ENCODE measurements at regions not wholly inside any gene's neighbourhood (a gene's known extent, or its start where the extent isn't known, plus 50 kb on each side); places are given as distances from the start of the nearest gene placed in this dataset.

DNA sequence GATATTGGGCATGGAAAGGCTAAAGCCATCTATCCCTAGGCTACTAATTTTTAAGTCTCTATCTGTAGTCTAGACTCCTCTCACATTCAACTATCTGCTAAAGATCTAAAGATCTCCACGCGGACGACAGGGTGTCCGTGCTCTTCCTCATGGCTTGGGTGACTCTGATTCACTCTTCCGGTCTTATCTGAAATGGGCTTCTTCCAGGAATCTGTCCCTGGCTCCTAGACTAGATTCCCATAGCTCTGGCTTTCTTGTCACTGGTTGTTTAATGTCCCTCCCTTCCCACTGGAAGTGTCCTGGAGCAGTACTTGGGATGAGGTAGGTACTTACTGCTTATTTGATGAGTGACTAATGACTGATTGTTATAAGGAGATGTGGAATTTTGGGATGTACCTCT is 62.0 kb upstream of the PODXL start:
- Mint-ChIP-seq H3K4me3 (no peak overlapping the region), H3K27me3 (peaks cover 15% of the 10 kb centered on the region), H3K27ac (no peak overlapping the region), H3K36me3 (ENCODE audit: low read depth) (no peaks in the 10 kb centered on the region), H3K4me1 (ENCODE audit: low read depth) (no peaks in the 10 kb centered on the region), H3K9me3 (no peaks in the 10 kb centered on the region)
- no peak for DNase-seq
- ATAC-seq (ENCODE audit: poor library complexity), result no peak
- intact Hi-C loops (cut with DNase I, micrococcal nuclease), result no loop called here
- Histone ChIP-seq H3K4me3 (ENCODE audit: low read length) (no peak overlapping the region), H3K27me3 (ENCODE audit: control insufficient read depth in 1 of 2, insufficient read depth in 2 of 2, low read length in 2 of 2) (no peaks in the 10 kb centered on the region), H3K9me3 (ENCODE audit: control insufficient read depth in 1 of 2, insufficient read depth in 1 of 2, low read length in 2 of 2) (no peaks in the 10 kb centered on the region), H3K27ac (ENCODE audit: low read depth in 1 of 2, low read length in 2 of 2) (no peak overlapping the region), H3K36me3 (ENCODE audit: insufficient read depth, low read length) (no peaks in the 10 kb centered on the region), H3K4me1 (ENCODE audit: insufficient read depth, low read length) (no peaks in the 10 kb centered on the region)
- TF ChIP-seq CTCF (IDR thresholded peaks at IDR 0.05), result no peak
- ChIA-PET POLR2A (no interaction called here), CTCF (no interaction called here)

GRCh38 chr7:131616487-131617200 is 60.2 kb upstream of the PODXL start:
- DNase-seq, result no peak
- Histone ChIP-seq H3K9me3 (ENCODE audit: control insufficient read depth in 1 of 2, insufficient read depth in 1 of 2, low read length in 2 of 2) (no peaks in the 10 kb centered on the region), H3K36me3 (ENCODE audit: insufficient read depth, low read length) (no peaks in the 10 kb centered on the region), H3K4me1 (ENCODE audit: insufficient read depth, low read length) (no peaks in the 10 kb centered on the region), H3K27ac (ENCODE audit: low read depth in 1 of 2, low read length in 2 of 2) (no peak overlapping the region), H3K4me3 (ENCODE audit: low read length) (no peak overlapping the region), H3K27me3 (ENCODE audit: control insufficient read depth in 1 of 2, insufficient read depth in 2 of 2, low read length in 2 of 2) (no peaks in the 10 kb centered on the region)
- ATAC-seq (ENCODE audit: poor library complexity), result no peak
- Mint-ChIP-seq H3K4me1 (ENCODE audit: low read depth) (no peaks in the 10 kb centered on the region), H3K27me3 (peaks cover 18% of the 10 kb centered on the region), H3K4me3 (no peak overlapping the region), H3K36me3 (ENCODE audit: low read depth) (no peaks in the 10 kb centered on the region), H3K9me3 (no peaks in the 10 kb centered on the region), H3K27ac (no peak overlapping the region)
- POLR2A ChIA-PET, result no interaction called here
- CTCF ChIA-PET, result no interaction called here
- intact Hi-C loops (cut with DNase I, micrococcal nuclease), result no loop called here
- TF ChIP-seq CTCF (IDR thresholded peaks at IDR 0.05), result no peak

DNA sequence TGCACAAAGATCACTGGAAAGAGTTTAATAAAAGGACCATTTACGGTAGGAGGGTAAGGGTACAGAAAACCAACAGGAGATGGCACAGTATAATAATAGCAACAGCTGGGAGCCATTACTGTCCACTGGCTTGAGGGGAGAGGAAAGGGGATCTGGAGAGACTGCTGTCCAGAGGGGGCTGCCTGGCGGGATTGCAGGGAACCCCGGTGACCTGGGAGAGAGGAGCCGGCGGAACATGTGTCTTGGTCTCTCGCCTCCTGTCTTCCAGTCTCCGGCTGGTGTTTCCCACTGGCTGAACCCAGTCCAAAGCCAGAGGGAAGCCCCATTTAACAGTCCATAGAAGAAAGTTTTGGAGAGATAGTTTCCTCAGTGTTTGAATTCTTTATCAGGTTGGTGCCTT is 57.5 kb upstream of the PODXL start:
- DNase-seq, result no peak
- Histone ChIP-seq H3K9me3 (ENCODE audit: control insufficient read depth in 1 of 2, insufficient read depth in 1 of 2, low read length in 2 of 2) (no peaks in the 10 kb centered on the region), H3K27ac (ENCODE audit: low read depth in 1 of 2, low read length in 2 of 2) (no peak overlapping the region), H3K27me3 (ENCODE audit: control insufficient read depth in 1 of 2, insufficient read depth in 2 of 2, low read length in 2 of 2) (no peaks in the 10 kb centered on the region), H3K4me3 (ENCODE audit: low read length) (no peak overlapping the region), H3K4me1 (ENCODE audit: insufficient read depth, low read length) (no peaks in the 10 kb centered on the region), H3K36me3 (ENCODE audit: insufficient read depth, low read length) (no peaks in the 10 kb centered on the region)
- POLR2A ChIA-PET, result no interaction called here
- no peak for ATAC-seq (ENCODE audit: poor library complexity)
- CTCF ChIA-PET, result no interaction called here
- Mint-ChIP-seq H3K27ac (no peak overlapping the region), H3K27me3 (peaks cover 18% of the 10 kb centered on the region), H3K4me3 (no peak overlapping the region), H3K9me3 (no peaks in the 10 kb centered on the region), H3K36me3 (ENCODE audit: low read depth) (no peaks in the 10 kb centered on the region), H3K4me1 (ENCODE audit: low read depth) (no peaks in the 10 kb centered on the region)
- no peak for TF ChIP-seq CTCF (IDR thresholded peaks at IDR 0.05)
- intact Hi-C loops (cut with DNase I, micrococcal nuclease), result no loop called here
